Mesenchymal stem cell (in vitro differentiated cells and primary cell): ENCODE measurements at regions not wholly inside any gene's neighbourhood (a gene's known extent, or its start where the extent isn't known, plus 50 kb on each side); places are given as distances from the start of the nearest gene placed in this dataset.
"Not testable (repeated sequence)": the region's sequence is repeated elsewhere in the genome, so short reads cannot be mapped to it uniquely, and the experiment has no call there.

Experiments
- DNase-seq: peaks from one replicate; pipeline ENCODE4 v3.0.0-alpha.2; 2013
- H2AFZ ChIP-seq: one replicate; pipeline ENCODE4 v1.6.1; 2013; ENCODE audit warnings: low read depth, mild to moderate bottlenecking, control low read depth, inconsistent platforms, low read length, moderate library complexity
- H2AK5ac ChIP-seq: 2 replicates; pipeline ENCODE4 v1.6.1; 2013; ENCODE audit warnings: low read length, moderate library complexity, mild to moderate bottlenecking, inconsistent platforms; ENCODE audit not compliant: severe bottlenecking
- H2BK120ac ChIP-seq: one replicate; pipeline ENCODE4 v1.6.1; 2013; ENCODE audit warnings: low read depth, mild to moderate bottlenecking, inconsistent platforms, low read length, moderate library complexity
- H2BK12ac ChIP-seq, 2 experiments: one replicate each; pipeline ENCODE4 v1.6.1; 2013; ENCODE audit warnings: inconsistent platforms in 2 of 2, low read length in 2 of 2, mild to moderate bottlenecking in 2 of 2, moderate library complexity in 2 of 2, control low read depth in 1 of 2
- H2BK15ac ChIP-seq: one replicate; pipeline ENCODE4 v1.6.1; 2013; ENCODE audit warnings: mild to moderate bottlenecking, low read depth, inconsistent platforms; ENCODE audit not compliant: poor library complexity, severe bottlenecking
- H2BK5ac ChIP-seq: 2 replicates; pipeline ENCODE4 v1.6.1; 2013; ENCODE audit warnings: low read depth, mild to moderate bottlenecking, low read length, control low read depth, inconsistent platforms; ENCODE audit not compliant: poor library complexity, severe bottlenecking
- H3K14ac ChIP-seq, 2 experiments: one replicate each; pipeline ENCODE4 v1.6.1; 2013; ENCODE audit warnings: inconsistent platforms in 2 of 2, low read length in 2 of 2, control low read depth in 1 of 2, mild to moderate bottlenecking in 1 of 2, moderate library complexity in 1 of 2
- H3K18ac ChIP-seq, 2 experiments: one replicate each; pipeline ENCODE4 v1.6.1; 2013; ENCODE audit warnings: inconsistent platforms in 2 of 2, low read length in 2 of 2, control low read depth in 1 of 2, low read depth in 1 of 2, mild to moderate bottlenecking in 1 of 2
- H3K23ac ChIP-seq, 2 experiments: one replicate each; pipeline ENCODE4 v1.6.1; 2013; ENCODE audit warnings: inconsistent platforms in 2 of 2, low read length in 2 of 2, mild to moderate bottlenecking in 2 of 2, moderate library complexity in 2 of 2, control low read depth in 1 of 2
- H3K27ac ChIP-seq: 2 replicates; pipeline ENCODE4 v1.5.1; 2013; ENCODE audit warnings: mild to moderate bottlenecking, moderate library complexity, low read length, control low read depth, inconsistent platforms; ENCODE audit not compliant: poor library complexity, severe bottlenecking
- H3K27me3 ChIP-seq, 2 experiments: 2 replicates each; pipeline versions ENCODE4 v1.6.1 to v1.7.0; 2013; ENCODE audit warnings: low read length in 2 of 2, mild to moderate bottlenecking in 2 of 2, moderate library complexity in 2 of 2, control low read depth in 1 of 2, inconsistent platforms in 1 of 2; ENCODE audit not compliant: control insufficient read depth in 1 of 2, insufficient read depth in 1 of 2
- H3K36me3 ChIP-seq, 2 experiments: 2 replicates each; pipeline versions ENCODE4 v1.6.1 to v1.7.0; 2013; ENCODE audit warnings: low read length in 2 of 2, control low read depth in 1 of 2, inconsistent platforms in 1 of 2, low read depth in 1 of 2, mild to moderate bottlenecking in 1 of 2; ENCODE audit not compliant: insufficient read depth in 2 of 2, control insufficient read depth in 1 of 2
- H3K4ac ChIP-seq, 2 experiments: one replicate each; pipeline ENCODE4 v1.6.1; 2013; ENCODE audit warnings: inconsistent platforms in 2 of 2, low read length in 2 of 2, mild to moderate bottlenecking in 2 of 2, moderate library complexity in 2 of 2, control low read depth in 1 of 2, low read depth in 1 of 2
- H3K4me1 ChIP-seq: 2 replicates; pipeline ENCODE4 v1.6.1; 2013; ENCODE audit warnings: low read depth, low read length, control low read depth; ENCODE audit not compliant: control insufficient read depth, insufficient read depth
- H3K4me2 ChIP-seq: 2 replicates; pipeline ENCODE4 v1.6.1; 2013; ENCODE audit warnings: low read length, mild to moderate bottlenecking, inconsistent platforms; ENCODE audit not compliant: poor library complexity, severe bottlenecking
- H3K4me3 ChIP-seq, 2 experiments: 2 replicates each; pipeline versions ENCODE4 v1.5.1 to v1.7.0; 2013; ENCODE audit warnings: low read length in 2 of 2, mild to moderate bottlenecking in 2 of 2, control low read depth in 1 of 2, low read depth in 1 of 2; ENCODE audit not compliant: insufficient read depth in 1 of 2
- H3K79me1 ChIP-seq: replicated peaks from 2 replicates; pipeline ENCODE4 v1.6.1; 2013; ENCODE audit warnings: mild to moderate bottlenecking, control low read depth, low read length, inconsistent platforms; ENCODE audit not compliant: poor library complexity, severe bottlenecking
- H3K9ac ChIP-seq: 2 replicates; pipeline ENCODE4 v1.7.0; 2013; ENCODE audit warnings: mild to moderate bottlenecking, low read length, moderate library complexity
- H3K9me3 ChIP-seq: 2 replicates; pipeline ENCODE4 v1.7.0; 2013; ENCODE audit warnings: mild to moderate bottlenecking, low read length; ENCODE audit not compliant: control insufficient read depth
- H4K8ac ChIP-seq: one replicate; pipeline ENCODE4 v1.6.1; 2013; ENCODE audit warnings: inconsistent platforms, mild to moderate bottlenecking, low read length, moderate library complexity
- H4K91ac ChIP-seq: one replicate; pipeline ENCODE4 v1.6.1; 2013; ENCODE audit warnings: mild to moderate bottlenecking, low read length, inconsistent platforms
- WGBS: methylation state at CpG from one replicate; pipeline ENCODE4 v1.1.7; 2013; ENCODE audit warnings: mixed read lengths; 5-methylcytosine and 5-hydroxymethylcytosine counted together

DNA sequence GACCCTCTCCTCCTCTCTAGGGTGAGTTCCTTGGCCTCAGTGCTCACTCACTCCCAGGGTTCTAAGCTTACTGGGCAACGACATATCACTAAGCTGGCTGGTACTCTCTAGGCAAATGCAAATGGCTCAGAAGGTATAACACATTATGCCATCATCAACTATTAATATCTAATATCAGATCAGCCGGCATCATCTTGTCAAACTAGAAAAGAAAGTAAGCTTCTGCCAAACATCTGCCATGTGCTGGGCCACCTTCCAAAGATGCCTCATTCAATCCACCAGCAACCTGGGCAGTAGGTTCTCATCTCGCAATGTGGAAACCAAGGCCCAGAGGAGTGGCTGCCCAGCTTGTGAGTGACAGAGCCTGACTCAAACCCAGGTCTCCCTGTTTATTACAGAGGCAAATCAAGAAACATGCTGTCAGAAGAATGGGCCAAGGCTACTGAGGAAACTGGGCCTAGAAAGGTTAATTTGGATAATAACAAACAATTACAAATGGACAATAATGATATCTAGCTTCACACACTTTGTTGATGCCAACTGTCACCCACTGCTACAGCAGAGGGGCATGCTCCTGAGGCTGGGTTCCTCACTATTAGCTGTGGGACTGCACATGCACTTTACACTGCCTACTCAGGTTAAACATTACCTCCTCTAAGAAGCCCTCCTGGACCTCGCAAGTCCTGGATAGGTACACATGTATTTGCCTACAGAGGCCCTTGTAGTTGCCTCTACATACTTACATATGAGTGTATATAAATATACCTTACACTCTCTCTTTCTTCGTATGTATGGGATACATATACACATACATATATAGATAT is 183.3 kb upstream of the JUN start:
- no peak overlapping the region for H3K4me2 ChIP-seq
- H3K4me1 ChIP-seq = peaks cover 3% of the 10 kb centered on the region
- 98% methylated on average over 3 of the region's 5 CpGs for WGBS
- H3K9ac ChIP-seq = no peak overlapping the region
- no peaks in the 10 kb centered on the region for H3K36me3 ChIP-seq
- no peak overlapping the region for H3K4ac ChIP-seq
- no peak for DNase-seq
- no peaks in the 10 kb centered on the region for H3K79me1 ChIP-seq
- H3K23ac ChIP-seq = no peak overlapping the region
- peak overlapping the region in 1 of 2 experiments; percentile 71 for H2BK12ac ChIP-seq
- H3K9me3 ChIP-seq = no peaks in the 10 kb centered on the region
- H2AFZ ChIP-seq = no peak overlapping the region
- no peak overlapping the region for H3K27ac ChIP-seq
- H2BK5ac ChIP-seq = no peak overlapping the region
- H3K27me3 ChIP-seq = no peaks in the 10 kb centered on the region
- H2BK120ac ChIP-seq = no peak overlapping the region
- H4K8ac ChIP-seq = peak overlapping the region; percentile 24
- peak overlapping the region; percentile 49 for H2AK5ac ChIP-seq
- peak overlapping the region; percentile 53 to 66 for H3K18ac ChIP-seq
- H3K4me3 ChIP-seq = no peak overlapping the region
- peak overlapping the region; percentile 2 for H2BK15ac ChIP-seq
- no peak overlapping the region for H4K91ac ChIP-seq
- no peak overlapping the region for H3K14ac ChIP-seq

DNA sequence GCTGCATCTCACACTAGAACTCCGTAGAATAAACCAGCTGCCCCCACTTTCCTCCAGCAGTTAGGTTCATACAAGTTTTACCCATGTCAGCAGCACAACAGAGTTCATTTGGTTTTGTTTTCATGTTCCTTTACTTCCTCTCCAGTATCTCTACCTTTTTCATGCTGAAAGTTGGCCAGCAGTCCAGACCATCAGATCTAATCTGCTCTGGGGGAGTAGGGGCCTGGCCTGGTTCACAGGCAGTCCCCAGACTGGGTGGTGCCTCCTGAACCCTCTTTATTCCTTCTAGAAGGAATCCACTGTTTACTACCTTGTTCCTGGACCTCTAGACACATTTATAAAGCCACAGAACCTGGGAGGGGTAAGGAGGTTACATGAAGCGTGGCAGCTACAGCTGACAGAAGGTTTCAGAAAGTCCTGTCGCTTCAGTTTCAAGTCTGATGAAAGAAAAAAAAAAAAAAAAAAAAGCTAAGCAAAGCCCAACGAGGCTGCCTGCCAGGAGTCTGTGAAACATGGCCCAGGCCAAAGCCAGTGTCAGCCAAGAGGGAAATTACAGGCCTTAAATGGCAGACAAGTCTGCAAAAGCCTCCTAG is 184.6 kb upstream of the JUN start:
- Histone ChIP-seq H2BK120ac (peak overlapping the region; percentile 71), H3K27ac (no peak overlapping the region), H3K4ac (peak overlapping the region in 1 of 2 experiments; percentile 68), H2BK5ac (no peak overlapping the region), H3K79me1 (no peaks in the 10 kb centered on the region), H3K27me3 (no peaks in the 10 kb centered on the region), H2BK15ac (peak overlapping the region; percentile 86), H3K4me3 (no peak overlapping the region), H4K91ac (no peak overlapping the region), H2BK12ac (peak overlapping the region; percentile 57 to 61), H3K4me1 (peaks cover 3% of the 10 kb centered on the region), H2AFZ (no peak overlapping the region), H3K36me3 (no peaks in the 10 kb centered on the region), H3K14ac (no peak overlapping the region), H2AK5ac (no peak overlapping the region), H3K18ac (peak overlapping the region; percentile 60 to 67), H3K23ac (no peak overlapping the region), H4K8ac (no peak overlapping the region), H3K9me3 (no peaks in the 10 kb centered on the region), H3K4me2 (no peak overlapping the region), H3K9ac (peak overlapping the region; percentile 78)
- peak; percentile 54 for DNase-seq
- WGBS = 48% methylated on average over 4 of the region's 4 CpGs

DNA sequence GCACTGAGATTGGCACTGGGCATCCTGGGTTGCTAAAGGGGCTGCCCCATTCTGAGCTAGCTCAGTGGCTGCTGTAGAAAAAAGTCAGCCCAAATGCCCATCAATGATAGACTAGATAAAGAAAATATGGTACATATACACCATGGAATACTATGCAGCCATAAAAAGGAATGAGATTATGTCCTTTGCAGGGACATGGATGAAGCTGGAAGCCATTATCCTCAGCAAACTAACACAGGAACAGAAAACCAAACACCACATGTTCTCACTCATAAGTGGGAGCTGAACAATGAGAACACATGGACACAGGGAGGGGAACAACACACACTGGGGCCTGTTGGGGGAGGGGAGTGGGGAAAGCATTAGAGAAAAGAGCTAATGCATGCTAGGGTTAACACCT is 185.3 kb upstream of the JUN start:
- H3K79me1 ChIP-seq, H2AK5ac ChIP-seq, H4K91ac ChIP-seq, H3K4me1 ChIP-seq, H2AFZ ChIP-seq, H4K8ac ChIP-seq, H3K4me3 ChIP-seq, H3K18ac ChIP-seq, H2BK120ac ChIP-seq, H3K9me3 ChIP-seq, H2BK15ac ChIP-seq, H3K4ac ChIP-seq, DNase-seq, H3K36me3 ChIP-seq, H3K23ac ChIP-seq, H3K27me3 ChIP-seq, H3K14ac ChIP-seq, H2BK5ac ChIP-seq, H2BK12ac ChIP-seq, H3K27ac ChIP-seq, H3K4me2 ChIP-seq: not testable (repeated sequence)
- H3K9ac ChIP-seq = peak overlapping the region; percentile 78

GRCh38 chr1:58971629-58972140 is 187.8 kb upstream of the JUN start:
- Histone ChIP-seq H3K27ac (no peak overlapping the region), H2AFZ (no peak overlapping the region), H2BK120ac (no peak overlapping the region), H3K9me3 (no peaks in the 10 kb centered on the region), H3K4me2 (no peak overlapping the region), H3K4me1 (peaks cover 3% of the 10 kb centered on the region), H3K4ac (no peak overlapping the region), H2BK5ac (no peak overlapping the region), H4K8ac (no peak overlapping the region), H2BK15ac (no peak overlapping the region), H3K36me3 (no peaks in the 10 kb centered on the region), H3K23ac (peak overlapping the region in 1 of 2 experiments; percentile 66), H3K9ac (peak overlapping the region; percentile 30), H3K18ac (no peak overlapping the region), H3K4me3 (no peak overlapping the region), H4K91ac (no peak overlapping the region), H2BK12ac (peak overlapping the region in 1 of 2 experiments; percentile 4), H2AK5ac (no peak overlapping the region), H3K14ac (no peak overlapping the region), H3K27me3 (no peaks in the 10 kb centered on the region), H3K79me1 (no peaks in the 10 kb centered on the region)
- peak; percentile 50 for DNase-seq
- 91% methylated on average over 4 of the region's 4 CpGs for WGBS
